KMS-11 (cell line): ENCODE measurements at regions not wholly inside any gene's neighbourhood (a gene's known extent, or its start where the extent isn't known, plus 50 kb on each side); places are given as distances from the start of the nearest gene placed in this dataset.
"Not testable (repeated sequence)": the region's sequence is repeated elsewhere in the genome, so short reads cannot be mapped to it uniquely, and the experiment has no call there.

Source experiments
- H2AFZ ChIP-seq: fragments of 200-600 bp; sonication (generic); 2 replicates; pipeline ENCODE4 v1.6.1; 2016; ENCODE audit warnings: antibody characterized with exemption, mixed run types, low read depth
- H3K27ac ChIP-seq: fragments of 200-600 bp; sonication (generic); 2 replicates; pipeline ENCODE4 v1.6.1; 2016; ENCODE audit warnings: mild to moderate bottlenecking, mixed run types
- H3K27me3 ChIP-seq: fragments of 200-600 bp; sonication (generic); 2 replicates; pipeline ENCODE4 v1.6.1; 2017; ENCODE audit warnings: mild to moderate bottlenecking, low read depth, mixed run types, moderate library complexity; ENCODE audit not compliant: insufficient read depth
- H3K36me3 ChIP-seq: fragments of 200-600 bp; sonication (generic); 2 replicates; pipeline ENCODE4 v1.6.1; 2017; ENCODE audit warnings: mild to moderate bottlenecking, mixed run types; ENCODE audit not compliant: insufficient read depth
- H3K4me1 ChIP-seq: fragments of 200-600 bp; sonication (generic); 2 replicates; pipeline ENCODE4 v1.6.1; 2016; ENCODE audit warnings: mild to moderate bottlenecking, low read depth, mixed run types; ENCODE audit not compliant: poor library complexity, severe bottlenecking
- H3K4me2 ChIP-seq: fragments of 200-600 bp; sonication (generic); 2 replicates; pipeline ENCODE4 v1.7.0; 2016; ENCODE audit warnings: mild to moderate bottlenecking, mixed run types
- H3K4me3 ChIP-seq: fragments of 200-600 bp; sonication (generic); IDR thresholded peaks from 2 replicates; pipeline ENCODE4 v1.6.1; 2017; ENCODE audit warnings: low read depth, low read length, mixed read lengths; ENCODE audit not compliant: insufficient read depth
- H3K79me2 ChIP-seq: fragments of 200-600 bp; sonication (generic); 2 replicates; pipeline ENCODE4 v1.6.1; 2016; ENCODE audit warnings: low read depth, mixed run types; ENCODE audit not compliant: insufficient read depth
- H3K9ac ChIP-seq: fragments of 200-600 bp; sonication (generic); 2 replicates; pipeline ENCODE4 v1.6.1; 2016; ENCODE audit warnings: mild to moderate bottlenecking, mixed run types
- H4K20me1 ChIP-seq: fragments of 200-600 bp; sonication (generic); 2 replicates; pipeline ENCODE4 v1.6.1; 2016; ENCODE audit warnings: mild to moderate bottlenecking, mixed run types; ENCODE audit not compliant: insufficient read depth
- TF ChIP-seq, protein P1 (sequence below): fragments of 200-600 bp; sonication (generic); conservative IDR thresholded peaks from 2 replicates; pipeline ENCODE4 v1.6.1; 2017; ENCODE audit warnings: low read depth, mild to moderate bottlenecking, antibody characterized with exemption, low read length, moderate library complexity, mixed read lengths

- Histone ChIP-seq H3K9ac (no peak overlapping the region), H3K4me2 (no peak overlapping the region), H3K4me3 (no peak overlapping the region), H3K27me3 (no peaks in the 10 kb centered on the region), H2AFZ (no peak overlapping the region), H4K20me1 (no peaks in the 10 kb centered on the region), H3K36me3 (no peaks in the 10 kb centered on the region), H3K4me1 (no peaks in the 10 kb centered on the region), H3K27ac (no peak overlapping the region), H3K79me2 (no peaks in the 10 kb centered on the region)
- TF ChIP-seq, protein P1, sequence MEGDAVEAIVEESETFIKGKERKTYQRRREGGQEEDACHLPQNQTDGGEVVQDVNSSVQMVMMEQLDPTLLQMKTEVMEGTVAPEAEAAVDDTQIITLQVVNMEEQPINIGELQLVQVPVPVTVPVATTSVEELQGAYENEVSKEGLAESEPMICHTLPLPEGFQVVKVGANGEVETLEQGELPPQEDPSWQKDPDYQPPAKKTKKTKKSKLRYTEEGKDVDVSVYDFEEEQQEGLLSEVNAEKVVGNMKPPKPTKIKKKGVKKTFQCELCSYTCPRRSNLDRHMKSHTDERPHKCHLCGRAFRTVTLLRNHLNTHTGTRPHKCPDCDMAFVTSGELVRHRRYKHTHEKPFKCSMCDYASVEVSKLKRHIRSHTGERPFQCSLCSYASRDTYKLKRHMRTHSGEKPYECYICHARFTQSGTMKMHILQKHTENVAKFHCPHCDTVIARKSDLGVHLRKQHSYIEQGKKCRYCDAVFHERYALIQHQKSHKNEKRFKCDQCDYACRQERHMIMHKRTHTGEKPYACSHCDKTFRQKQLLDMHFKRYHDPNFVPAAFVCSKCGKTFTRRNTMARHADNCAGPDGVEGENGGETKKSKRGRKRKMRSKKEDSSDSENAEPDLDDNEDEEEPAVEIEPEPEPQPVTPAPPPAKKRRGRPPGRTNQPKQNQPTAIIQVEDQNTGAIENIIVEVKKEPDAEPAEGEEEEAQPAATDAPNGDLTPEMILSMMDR = no peak
These were observed 102.7 kb upstream of the NGF start for GRCh38 chr1:115440733-115441132.

DNA sequence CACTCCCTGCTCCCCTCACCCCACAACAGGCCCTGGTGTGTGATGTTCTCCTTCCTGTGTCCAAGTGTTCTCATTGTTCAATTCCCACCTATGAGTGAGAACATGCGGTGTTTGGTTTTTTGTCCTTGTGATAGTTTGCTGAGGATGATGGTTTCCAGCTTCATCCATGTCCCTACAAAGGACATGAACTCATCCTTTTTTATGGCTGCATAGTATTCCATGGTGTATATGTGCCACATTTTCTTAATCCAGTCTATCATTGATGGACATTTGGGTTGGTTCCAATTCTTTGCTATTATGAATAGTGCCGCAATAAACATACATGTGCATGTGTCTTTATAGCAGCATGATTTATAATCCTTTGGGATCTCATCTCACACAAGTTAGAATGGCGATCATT lies 101.5 kb upstream of the NGF start:
- not testable (repeated sequence) for H3K36me3 ChIP-seq, H3K27ac ChIP-seq, H3K4me3 ChIP-seq, H3K27me3 ChIP-seq, H2AFZ ChIP-seq, H4K20me1 ChIP-seq, H3K4me2 ChIP-seq, H3K4me1 ChIP-seq, H3K79me2 ChIP-seq, H3K9ac ChIP-seq

- H3K4me3 ChIP-seq = no peak overlapping the region
- H3K36me3 ChIP-seq = no peaks in the 10 kb centered on the region
- H3K27me3 ChIP-seq = no peaks in the 10 kb centered on the region
- no peak overlapping the region for H2AFZ ChIP-seq
- TF ChIP-seq, protein P1 = no peak
- no peaks in the 10 kb centered on the region for H3K4me1 ChIP-seq
- no peak overlapping the region for H3K4me2 ChIP-seq
- H3K79me2 ChIP-seq = no peaks in the 10 kb centered on the region
- no peak overlapping the region for H3K27ac ChIP-seq
- no peaks in the 10 kb centered on the region for H4K20me1 ChIP-seq
- no peak overlapping the region for H3K9ac ChIP-seq
These were observed 99.1 kb upstream of the NGF start for GRCh38 chr1:115437196-115437595.

DNA sequence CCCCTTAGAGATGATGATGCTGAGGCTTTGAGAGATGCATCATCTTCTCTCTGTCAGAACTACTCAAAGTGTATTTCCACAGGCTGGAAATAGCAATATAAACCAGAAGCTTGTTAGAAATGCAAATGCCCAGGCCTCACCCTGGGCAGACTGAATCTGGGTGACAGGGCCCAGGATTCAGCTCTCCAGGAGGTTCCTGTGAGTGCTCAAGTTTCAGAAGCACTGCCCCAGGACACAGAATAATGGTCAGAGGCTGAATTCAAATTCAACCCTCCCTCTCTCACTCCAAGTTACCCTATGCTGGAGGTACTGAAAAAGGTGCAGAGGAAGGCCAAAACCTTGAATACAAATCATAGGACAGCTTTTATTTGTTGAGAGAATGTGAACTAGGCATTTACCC lies 98.5 kb upstream of the NGF start:
- TF ChIP-seq, protein P1 = no peak
- Histone ChIP-seq H3K27me3 (no peaks in the 10 kb centered on the region), H3K27ac (no peak overlapping the region), H3K36me3 (no peaks in the 10 kb centered on the region), H3K4me2 (no peak overlapping the region), H2AFZ (no peak overlapping the region), H3K79me2 (no peaks in the 10 kb centered on the region), H3K4me3 (no peak overlapping the region), H4K20me1 (no peaks in the 10 kb centered on the region), H3K4me1 (no peaks in the 10 kb centered on the region), H3K9ac (no peak overlapping the region)

DNA sequence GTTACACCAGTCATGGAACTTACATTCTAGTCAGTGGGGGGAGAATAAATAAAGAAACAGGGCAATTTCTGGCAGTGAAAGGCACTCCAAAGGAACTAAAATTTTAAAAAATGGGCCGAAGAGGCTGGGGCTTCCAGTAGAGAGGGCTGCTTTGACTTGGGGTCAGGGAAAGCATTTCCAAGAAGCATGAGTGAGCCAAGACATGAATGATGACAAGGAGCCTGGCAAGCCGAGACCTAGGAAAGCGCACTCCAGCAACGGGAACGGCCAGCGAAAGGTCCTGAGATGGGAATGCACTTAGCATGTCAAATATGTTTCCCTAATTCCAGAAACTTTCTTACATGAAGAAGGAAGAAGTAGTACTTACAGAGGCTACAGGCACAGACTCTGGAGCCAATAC lies 95.4 kb upstream of the NGF start:
- TF ChIP-seq, protein P1 = no peak
- H3K4me1 ChIP-seq = no peaks in the 10 kb centered on the region
- H3K9ac ChIP-seq = no peak overlapping the region
- no peak overlapping the region for H2AFZ ChIP-seq
- no peaks in the 10 kb centered on the region for H3K79me2 ChIP-seq
- no peaks in the 10 kb centered on the region for H3K27me3 ChIP-seq
- no peaks in the 10 kb centered on the region for H3K36me3 ChIP-seq
- no peaks in the 10 kb centered on the region for H4K20me1 ChIP-seq
- no peak overlapping the region for H3K4me2 ChIP-seq
- H3K27ac ChIP-seq = no peak overlapping the region
- no peak overlapping the region for H3K4me3 ChIP-seq
